GM23338 (cell line): ENCODE measurements at regions not wholly inside any gene's neighbourhood (a gene's known extent, or its start where the extent isn't known, plus 50 kb on each side); places are given as distances from the start of the nearest gene placed in this dataset.

Experiments
- ATAC-seq: fragments of 200-7000 bp; cut with Tn5 transposase; 3 replicates; pipeline ENCODE4 v1.9.1; 2020
- DNase-seq: peaks from one replicate; pipeline ENCODE4 v3.0.0-alpha.2; 2015; ENCODE audit warnings: low spot score
- H2AFZ ChIP-seq: fragments of 200-600 bp; sonication (generic); 2 replicates; pipeline ENCODE4 v1.8.0; 2016; ENCODE audit warnings: antibody characterized with exemption, mild to moderate bottlenecking, moderate library complexity
- H3F3A ChIP-seq: fragments of 200-600 bp; sonication (generic); replicated peaks from 2 replicates; pipeline ENCODE4 v1.8.0; 2017; ENCODE audit warnings: antibody characterized with exemption, mixed run types, low read depth
- H3K27ac ChIP-seq: fragments of 200-600 bp; sonication (generic); 2 replicates; pipeline ENCODE4 v1.6.1; 2016; ENCODE audit warnings: low read depth
- H3K27me3 ChIP-seq: fragments of 200-600 bp; sonication (generic); 2 replicates; pipeline ENCODE4 v1.8.0; 2016; ENCODE audit warnings: mild to moderate bottlenecking, mixed run types, moderate library complexity; ENCODE audit not compliant: insufficient read depth
- H3K36me3 ChIP-seq: fragments of 200-600 bp; sonication (generic); 2 replicates; pipeline ENCODE4 v1.8.0; 2016; ENCODE audit warnings: mild to moderate bottlenecking; ENCODE audit not compliant: insufficient read depth
- H3K4me1 ChIP-seq: fragments of 200-600 bp; sonication (generic); 2 replicates; pipeline ENCODE4 v1.8.0; 2016; ENCODE audit warnings: mild to moderate bottlenecking, moderate library complexity; ENCODE audit not compliant: insufficient read depth
- H3K4me2 ChIP-seq: fragments of 200-600 bp; sonication (generic); 2 replicates; pipeline ENCODE4 v1.7.1; 2017; ENCODE audit warnings: mixed run types
- H3K4me3 ChIP-seq: fragments of 200-600 bp; sonication (generic); 2 replicates; pipeline ENCODE4 v1.6.1; 2016; ENCODE audit warnings: mixed run types
- H3K79me2 ChIP-seq: fragments of 200-600 bp; sonication (generic); replicated peaks from 2 replicates; pipeline ENCODE4 v1.8.0; 2017; ENCODE audit warnings: mild to moderate bottlenecking; ENCODE audit not compliant: insufficient read depth
- H3K9me2 ChIP-seq: fragments of 200-600 bp; sonication (generic); 2 replicates; pipeline ENCODE4 v1.8.0; 2017; ENCODE audit not compliant: insufficient read depth
- H4K20me1 ChIP-seq: fragments of 200-600 bp; sonication (generic); replicated peaks from 2 replicates; pipeline ENCODE4 v1.8.0; 2017; ENCODE audit warnings: mild to moderate bottlenecking; ENCODE audit not compliant: insufficient read depth
- H3K27ac Mint-ChIP-seq: 2 replicates; pipeline ENCODE4 v1.8.0; 2020; ENCODE audit warnings: inconsistent platforms, mild to moderate bottlenecking, moderate library complexity, mixed read lengths
- H3K27me3 Mint-ChIP-seq: 3 replicates; pipeline ENCODE4 v1.8.0; 2022; ENCODE audit warnings: low read depth, mild to moderate bottlenecking, moderate library complexity, mixed read lengths, inconsistent platforms; ENCODE audit not compliant: insufficient read depth, poor library complexity
- H3K36me3 Mint-ChIP-seq: 3 replicates; pipeline ENCODE4 v1.8.0; 2021; ENCODE audit warnings: low read depth, mild to moderate bottlenecking, inconsistent platforms, moderate library complexity, mixed read lengths
- H3K4me1 Mint-ChIP-seq: 3 replicates; pipeline ENCODE4 v1.8.0; 2020; ENCODE audit warnings: mild to moderate bottlenecking, inconsistent platforms, mixed read lengths
- H3K4me3 Mint-ChIP-seq: 3 replicates; pipeline ENCODE4 v1.8.0; 2021; ENCODE audit warnings: moderate library complexity, mild to moderate bottlenecking, inconsistent platforms, mixed read lengths
- H3K9me3 Mint-ChIP-seq: 3 replicates; pipeline ENCODE4 v1.8.0; 2020; ENCODE audit warnings: moderate library complexity, mild to moderate bottlenecking, inconsistent platforms, mixed read lengths
- CREB1 ChIP-seq: fragments of 250-450 bp; sonication (Bioruptor Pico); IDR thresholded peaks from 2 replicates; pipeline ENCODE4 v1.5.0; 2020; ENCODE audit warnings: low read depth, mild to moderate bottlenecking, moderate library complexity
- EZH2 ChIP-seq: fragments of 200-600 bp; sonication (generic); IDR thresholded peaks from one replicate; pipeline ENCODE4 v1.8.0; 2017; ENCODE audit warnings: antibody characterized with exemption, mild to moderate bottlenecking, low read depth; ENCODE audit not compliant: unreplicated experiment
- EZH2phosphoT487 ChIP-seq: fragments of 200-600 bp; sonication (generic); IDR thresholded peaks from one replicate; pipeline ENCODE4 v1.8.1; 2018; ENCODE audit warnings: antibody characterized with exemption; ENCODE audit not compliant: unreplicated experiment
- JUNB ChIP-seq: IDR thresholded peaks from one replicate; pipeline ENCODE4 v1.6.1; 2016; ENCODE audit warnings: antibody characterized with exemption; ENCODE audit not compliant: unreplicated experiment
- NANOG ChIP-seq: IDR thresholded peaks from 2 replicates; pipeline ENCODE4 v1.6.1; 2016; ENCODE audit warnings: antibody characterized with exemption, borderline replicate concordance
- POLR2AphosphoS5 ChIP-seq: IDR thresholded peaks from 2 replicates; pipeline ENCODE4 v1.6.1; 2016; ENCODE audit warnings: antibody characterized with exemption, low read depth
- STAT1 ChIP-seq: IDR thresholded peaks from one replicate; pipeline ENCODE4 v1.6.1; 2016; ENCODE audit warnings: antibody characterized with exemption; ENCODE audit not compliant: unreplicated experiment
- ZNF114 ChIP-seq: fragments of 250-450 bp; sonication (Bioruptor Pico); IDR thresholded peaks from 2 replicates; pipeline ENCODE4 v1.5.0; 2020; ENCODE audit warnings: mild to moderate bottlenecking, moderate library complexity
- TF ChIP-seq, protein P1 (sequence below), 2 experiments: fragments of 200-600 bp in 1 of 2; sonication (generic) in 1 of 2; conservative IDR thresholded peaks; 2 replicates each; pipeline versions ENCODE4 v1.5.1 to v1.6.1; 2016 to 2017; ENCODE audit warnings: antibody characterized with exemption in 2 of 2, low read depth in 2 of 2, mild to moderate bottlenecking in 2 of 2, moderate library complexity in 1 of 2
- TF ChIP-seq, protein P2 (sequence below): fragments of 250-450 bp; sonication (Bioruptor Pico); IDR thresholded peaks from 2 replicates; pipeline ENCODE4 v1.5.0; 2020; ENCODE audit warnings: mild to moderate bottlenecking, moderate library complexity
- TF ChIP-seq, protein P3 (sequence below): IDR thresholded peaks from one replicate; pipeline ENCODE4 v1.6.1; 2018; ENCODE audit warnings: antibody characterized with exemption; ENCODE audit not compliant: unreplicated experiment

DNA sequence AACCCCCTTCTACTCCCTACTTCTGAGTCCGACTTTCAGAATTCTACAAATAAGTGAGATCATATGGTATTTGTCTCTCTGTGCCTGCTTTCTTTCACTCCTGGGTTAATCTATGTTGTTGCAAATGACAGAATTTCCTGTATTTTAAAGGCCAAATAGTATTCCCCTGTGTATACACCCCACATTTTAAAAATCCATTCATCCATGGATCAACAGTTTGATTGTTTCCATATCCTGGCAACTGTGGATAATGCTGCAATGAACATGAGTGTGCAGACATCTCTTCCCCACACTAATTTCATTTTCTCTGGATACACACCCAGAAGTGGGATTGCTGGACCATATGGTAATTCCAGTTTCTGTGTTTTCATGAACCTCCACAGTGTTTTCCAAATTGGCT is 225.8 kb upstream of the TCERG1L start:
- H3K36me3 ChIP-seq: no peaks in the 10 kb centered on the region
- TF ChIP-seq POLR2AphosphoS5 (no peak), EZH2 (no peak), STAT1 (no peak), NANOG (no peak), CREB1 (CRISPR knock-in tag) (no peak)
- TF ChIP-seq, protein P1, sequence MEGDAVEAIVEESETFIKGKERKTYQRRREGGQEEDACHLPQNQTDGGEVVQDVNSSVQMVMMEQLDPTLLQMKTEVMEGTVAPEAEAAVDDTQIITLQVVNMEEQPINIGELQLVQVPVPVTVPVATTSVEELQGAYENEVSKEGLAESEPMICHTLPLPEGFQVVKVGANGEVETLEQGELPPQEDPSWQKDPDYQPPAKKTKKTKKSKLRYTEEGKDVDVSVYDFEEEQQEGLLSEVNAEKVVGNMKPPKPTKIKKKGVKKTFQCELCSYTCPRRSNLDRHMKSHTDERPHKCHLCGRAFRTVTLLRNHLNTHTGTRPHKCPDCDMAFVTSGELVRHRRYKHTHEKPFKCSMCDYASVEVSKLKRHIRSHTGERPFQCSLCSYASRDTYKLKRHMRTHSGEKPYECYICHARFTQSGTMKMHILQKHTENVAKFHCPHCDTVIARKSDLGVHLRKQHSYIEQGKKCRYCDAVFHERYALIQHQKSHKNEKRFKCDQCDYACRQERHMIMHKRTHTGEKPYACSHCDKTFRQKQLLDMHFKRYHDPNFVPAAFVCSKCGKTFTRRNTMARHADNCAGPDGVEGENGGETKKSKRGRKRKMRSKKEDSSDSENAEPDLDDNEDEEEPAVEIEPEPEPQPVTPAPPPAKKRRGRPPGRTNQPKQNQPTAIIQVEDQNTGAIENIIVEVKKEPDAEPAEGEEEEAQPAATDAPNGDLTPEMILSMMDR (conservative IDR thresholded peaks at IDR 0.05; ENCODE audit: low read depth in 2 of 2): no peak
- peaks cover 7% of the 10 kb centered on the region for H3K36me3 Mint-ChIP-seq
- no peaks in the 10 kb centered on the region for H3K4me1 ChIP-seq
- no peak overlapping the region for H3K4me2 ChIP-seq
- H3K27me3 Mint-ChIP-seq: peaks cover 2% of the 10 kb centered on the region
- DNase-seq: no peak
- H3K4me3 ChIP-seq: no peak overlapping the region
- no peaks in the 10 kb centered on the region for H3K27me3 ChIP-seq
- no peak overlapping the region for H3K27ac Mint-ChIP-seq
- H3K9me2 ChIP-seq: no peaks in the 10 kb centered on the region
- no peaks in the 10 kb centered on the region for H3K79me2 ChIP-seq
- no peaks in the 10 kb centered on the region for H3K4me1 Mint-ChIP-seq
- H3K9me3 Mint-ChIP-seq: peaks cover 83% of the 10 kb centered on the region
- no peak overlapping the region for H3K4me3 Mint-ChIP-seq
- H3F3A ChIP-seq: no peaks in the 10 kb centered on the region
- H4K20me1 ChIP-seq: no peaks in the 10 kb centered on the region
- H3K27ac ChIP-seq: no peak overlapping the region
- ATAC-seq: no peak
- H2AFZ ChIP-seq: no peak overlapping the region

DNA sequence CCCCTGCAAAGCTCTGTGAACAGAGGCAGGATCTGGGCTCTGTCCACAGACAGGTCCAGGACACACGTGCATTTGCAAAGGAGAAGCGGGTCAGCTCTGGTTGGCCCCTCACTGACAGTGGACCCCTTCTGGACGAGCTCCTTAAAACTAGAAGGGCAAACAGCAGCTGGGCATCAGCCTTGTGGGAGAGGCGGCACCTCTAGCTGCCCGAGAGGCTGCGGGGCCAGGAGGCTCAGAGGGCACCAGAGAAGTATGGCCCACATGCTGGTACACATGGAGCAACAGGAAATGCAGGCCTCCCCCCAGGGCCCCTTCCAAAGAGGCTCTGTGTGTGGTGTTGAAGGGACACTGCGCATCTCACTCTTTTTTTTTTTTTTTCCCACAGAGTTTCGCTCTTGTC is 233.0 kb upstream of the TCERG1L start:
- Mint-ChIP-seq H3K27me3 (peaks cover 7% of the 10 kb centered on the region), H3K9me3 (peaks cover 92% of the 10 kb centered on the region), H3K36me3 (peaks cover 15% of the 10 kb centered on the region), H3K4me1 (no peaks in the 10 kb centered on the region), H3K27ac (no peak overlapping the region), H3K4me3 (no peak overlapping the region)
- no peak overlapping the region for H3K27ac ChIP-seq
- no peaks in the 10 kb centered on the region for H3K36me3 ChIP-seq
- H3K4me3 ChIP-seq: no peak overlapping the region
- H3F3A ChIP-seq: no peaks in the 10 kb centered on the region
- H3K4me1 ChIP-seq: no peaks in the 10 kb centered on the region
- ATAC-seq: no peak
- no peaks in the 10 kb centered on the region for H4K20me1 ChIP-seq
- H3K9me2 ChIP-seq: no peaks in the 10 kb centered on the region
- 0 out of 2 replicates have a peak overlapping the region, but pooled peaks have one; percentile 52 for H2AFZ ChIP-seq
- no peaks in the 10 kb centered on the region for H3K27me3 ChIP-seq
- no peak for DNase-seq
- H3K79me2 ChIP-seq: no peaks in the 10 kb centered on the region
- H3K4me2 ChIP-seq: no peak overlapping the region
- no peak for TF ChIP-seq ZNF114
- no peak for TF ChIP-seq EZH2phosphoT487
- TF ChIP-seq, protein P2, sequence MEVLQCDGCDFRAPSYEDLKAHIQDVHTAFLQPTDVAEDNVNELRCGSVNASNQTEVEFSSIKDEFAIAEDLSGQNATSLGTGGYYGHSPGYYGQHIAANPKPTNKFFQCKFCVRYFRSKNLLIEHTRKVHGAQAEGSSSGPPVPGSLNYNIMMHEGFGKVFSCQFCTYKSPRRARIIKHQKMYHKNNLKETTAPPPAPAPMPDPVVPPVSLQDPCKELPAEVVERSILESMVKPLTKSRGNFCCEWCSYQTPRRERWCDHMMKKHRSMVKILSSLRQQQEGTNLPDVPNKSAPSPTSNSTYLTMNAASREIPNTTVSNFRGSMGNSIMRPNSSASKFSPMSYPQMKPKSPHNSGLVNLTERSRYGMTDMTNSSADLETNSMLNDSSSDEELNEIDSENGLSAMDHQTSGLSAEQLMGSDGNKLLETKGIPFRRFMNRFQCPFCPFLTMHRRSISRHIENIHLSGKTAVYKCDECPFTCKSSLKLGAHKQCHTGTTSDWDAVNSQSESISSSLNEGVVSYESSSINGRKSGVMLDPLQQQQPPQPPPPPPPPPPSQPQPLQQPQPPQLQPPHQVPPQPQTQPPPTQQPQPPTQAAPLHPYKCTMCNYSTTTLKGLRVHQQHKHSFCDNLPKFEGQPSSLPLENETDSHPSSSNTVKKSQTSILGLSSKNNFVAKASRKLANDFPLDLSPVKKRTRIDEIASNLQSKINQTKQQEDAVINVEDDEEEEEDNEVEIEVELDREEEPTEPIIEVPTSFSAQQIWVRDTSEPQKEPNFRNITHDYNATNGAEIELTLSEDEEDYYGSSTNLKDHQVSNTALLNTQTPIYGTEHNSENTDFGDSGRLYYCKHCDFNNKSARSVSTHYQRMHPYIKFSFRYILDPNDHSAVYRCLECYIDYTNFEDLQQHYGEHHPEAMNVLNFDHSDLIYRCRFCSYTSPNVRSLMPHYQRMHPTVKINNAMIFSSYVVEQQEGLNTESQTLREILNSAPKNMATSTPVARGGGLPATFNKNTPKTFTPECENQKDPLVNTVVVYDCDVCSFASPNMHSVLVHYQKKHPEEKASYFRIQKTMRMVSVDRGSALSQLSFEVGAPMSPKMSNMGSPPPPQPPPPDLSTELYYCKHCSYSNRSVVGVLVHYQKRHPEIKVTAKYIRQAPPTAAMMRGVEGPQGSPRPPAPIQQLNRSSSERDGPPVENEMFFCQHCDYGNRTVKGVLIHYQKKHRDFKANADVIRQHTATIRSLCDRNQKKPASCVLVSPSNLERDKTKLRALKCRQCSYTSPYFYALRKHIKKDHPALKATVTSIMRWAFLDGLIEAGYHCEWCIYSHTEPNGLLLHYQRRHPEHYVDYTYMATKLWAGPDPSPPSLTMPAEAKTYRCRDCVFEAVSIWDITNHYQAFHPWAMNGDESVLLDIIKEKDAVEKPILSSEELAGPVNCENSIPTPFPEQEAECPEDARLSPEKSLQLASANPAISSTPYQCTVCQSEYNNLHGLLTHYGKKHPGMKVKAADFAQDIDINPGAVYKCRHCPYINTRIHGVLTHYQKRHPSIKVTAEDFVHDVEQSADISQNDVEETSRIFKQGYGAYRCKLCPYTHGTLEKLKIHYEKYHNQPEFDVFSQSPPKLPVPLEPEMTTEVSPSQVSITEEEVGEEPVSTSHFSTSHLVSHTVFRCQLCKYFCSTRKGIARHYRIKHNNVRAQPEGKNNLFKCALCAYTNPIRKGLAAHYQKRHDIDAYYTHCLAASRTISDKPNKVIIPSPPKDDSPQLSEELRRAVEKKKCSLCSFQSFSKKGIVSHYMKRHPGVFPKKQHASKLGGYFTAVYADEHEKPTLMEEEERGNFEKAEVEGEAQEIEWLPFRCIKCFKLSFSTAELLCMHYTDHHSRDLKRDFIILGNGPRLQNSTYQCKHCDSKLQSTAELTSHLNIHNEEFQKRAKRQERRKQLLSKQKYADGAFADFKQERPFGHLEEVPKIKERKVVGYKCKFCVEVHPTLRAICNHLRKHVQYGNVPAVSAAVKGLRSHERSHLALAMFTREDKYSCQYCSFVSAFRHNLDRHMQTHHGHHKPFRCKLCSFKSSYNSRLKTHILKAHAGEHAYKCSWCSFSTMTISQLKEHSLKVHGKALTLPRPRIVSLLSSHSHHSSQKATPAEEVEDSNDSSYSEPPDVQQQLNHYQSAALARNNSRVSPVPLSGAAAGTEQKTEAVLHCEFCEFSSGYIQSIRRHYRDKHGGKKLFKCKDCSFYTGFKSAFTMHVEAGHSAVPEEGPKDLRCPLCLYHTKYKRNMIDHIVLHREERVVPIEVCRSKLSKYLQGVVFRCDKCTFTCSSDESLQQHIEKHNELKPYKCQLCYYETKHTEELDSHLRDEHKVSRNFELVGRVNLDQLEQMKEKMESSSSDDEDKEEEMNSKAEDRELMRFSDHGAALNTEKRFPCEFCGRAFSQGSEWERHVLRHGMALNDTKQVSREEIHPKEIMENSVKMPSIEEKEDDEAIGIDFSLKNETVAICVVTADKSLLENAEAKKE (CRISPR knock-in tag): no peak
- TF ChIP-seq JUNB: no peak
- no peak for TF ChIP-seq NANOG
- TF ChIP-seq, protein P3, sequence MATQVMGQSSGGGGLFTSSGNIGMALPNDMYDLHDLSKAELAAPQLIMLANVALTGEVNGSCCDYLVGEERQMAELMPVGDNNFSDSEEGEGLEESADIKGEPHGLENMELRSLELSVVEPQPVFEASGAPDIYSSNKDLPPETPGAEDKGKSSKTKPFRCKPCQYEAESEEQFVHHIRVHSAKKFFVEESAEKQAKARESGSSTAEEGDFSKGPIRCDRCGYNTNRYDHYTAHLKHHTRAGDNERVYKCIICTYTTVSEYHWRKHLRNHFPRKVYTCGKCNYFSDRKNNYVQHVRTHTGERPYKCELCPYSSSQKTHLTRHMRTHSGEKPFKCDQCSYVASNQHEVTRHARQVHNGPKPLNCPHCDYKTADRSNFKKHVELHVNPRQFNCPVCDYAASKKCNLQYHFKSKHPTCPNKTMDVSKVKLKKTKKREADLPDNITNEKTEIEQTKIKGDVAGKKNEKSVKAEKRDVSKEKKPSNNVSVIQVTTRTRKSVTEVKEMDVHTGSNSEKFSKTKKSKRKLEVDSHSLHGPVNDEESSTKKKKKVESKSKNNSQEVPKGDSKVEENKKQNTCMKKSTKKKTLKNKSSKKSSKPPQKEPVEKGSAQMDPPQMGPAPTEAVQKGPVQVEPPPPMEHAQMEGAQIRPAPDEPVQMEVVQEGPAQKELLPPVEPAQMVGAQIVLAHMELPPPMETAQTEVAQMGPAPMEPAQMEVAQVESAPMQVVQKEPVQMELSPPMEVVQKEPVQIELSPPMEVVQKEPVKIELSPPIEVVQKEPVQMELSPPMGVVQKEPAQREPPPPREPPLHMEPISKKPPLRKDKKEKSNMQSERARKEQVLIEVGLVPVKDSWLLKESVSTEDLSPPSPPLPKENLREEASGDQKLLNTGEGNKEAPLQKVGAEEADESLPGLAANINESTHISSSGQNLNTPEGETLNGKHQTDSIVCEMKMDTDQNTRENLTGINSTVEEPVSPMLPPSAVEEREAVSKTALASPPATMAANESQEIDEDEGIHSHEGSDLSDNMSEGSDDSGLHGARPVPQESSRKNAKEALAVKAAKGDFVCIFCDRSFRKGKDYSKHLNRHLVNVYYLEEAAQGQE: no peak
- TF ChIP-seq POLR2AphosphoS5: no peak
- no peak for TF ChIP-seq CREB1 (CRISPR knock-in tag)
